ENCODE measurements at regions not wholly inside any gene's neighbourhood (a gene's known extent, or its start where the extent isn't known, plus 50 kb on each side); places are given as distances from the start of the nearest gene placed in this dataset.
"Not testable (repeated sequence)": the region's sequence is repeated elsewhere in the genome, so short reads cannot be mapped to it uniquely, and the experiment has no call there.

- H3K4me3 ChIP-seq (ENCODE audit: low read length): no peak overlapping the region
- no peak for DNase-seq (ENCODE audit: low read depth, low spot score)
Observed at GRCh38 chr4:151584101-151584500, 175.1 kb downstream of the FHIP1A start.

- not testable (repeated sequence) for H3K4me3 ChIP-seq (ENCODE audit: low read length); DNase-seq (ENCODE audit: low read depth, low spot score)
Observed at GRCh38 chr4:151595629-151596028, 165.2 kb downstream of the GATB start.

- not testable (repeated sequence) for H3K4me3 ChIP-seq (ENCODE audit: low read length); DNase-seq (ENCODE audit: low read depth, low spot score)
Observed at GRCh38 chr4:151597691-151598090, 163.1 kb downstream of the GATB start.

GRCh38 chr4:151599863-151600262 is 160.9 kb downstream of the GATB start:
- no peak for DNase-seq (ENCODE audit: low read depth, low spot score)
- H3K4me3 ChIP-seq (ENCODE audit: low read length): no peak overlapping the region

- DNase-seq (ENCODE audit: low read depth, low spot score): no peak
- no peak overlapping the region for H3K4me3 ChIP-seq (ENCODE audit: low read length)
Observed at GRCh38 chr4:151600432-151600831, 160.4 kb downstream of the GATB start.

GRCh38 chr4:151603377-151603776 is 157.4 kb downstream of the GATB start:
- H3K4me3 ChIP-seq (ENCODE audit: low read length): no peak overlapping the region
- DNase-seq (ENCODE audit: low read depth, low spot score): no peak

- H3K4me3 ChIP-seq (ENCODE audit: low read length): no peak overlapping the region
- peak; percentile 32 for DNase-seq (ENCODE audit: low read depth, low spot score)
Observed at GRCh38 chr4:151604238-151604637, 156.6 kb downstream of the GATB start.

GRCh38 chr4:151605215-151605614 is 155.6 kb downstream of the GATB start:
- H3K4me3 ChIP-seq (ENCODE audit: low read length): no peak overlapping the region
- DNase-seq (ENCODE audit: low read depth, low spot score): peak; percentile 31

GRCh38 chr4:151606061-151606460 is 154.7 kb downstream of the GATB start:
- no peak for DNase-seq (ENCODE audit: low read depth, low spot score)
- H3K4me3 ChIP-seq (ENCODE audit: low read length): no peak overlapping the region

GRCh38 chr4:151610229-151610628 is 150.6 kb downstream of the GATB start:
- no peak overlapping the region for H3K4me3 ChIP-seq (ENCODE audit: low read length)
- no peak for DNase-seq (ENCODE audit: low read depth, low spot score)

GRCh38 chr4:151611960-151612359 is 148.8 kb downstream of the GATB start:
- H3K4me3 ChIP-seq (ENCODE audit: low read length): no peak overlapping the region
- DNase-seq (ENCODE audit: low read depth, low spot score): no peak

- no peak overlapping the region for H3K4me3 ChIP-seq (ENCODE audit: low read length)
- no peak for DNase-seq (ENCODE audit: low read depth, low spot score)
Observed at GRCh38 chr4:151613290-151613689, 147.5 kb downstream of the GATB start.

GRCh38 chr4:151614561-151614960 is 146.2 kb downstream of the GATB start:
- no peak for DNase-seq (ENCODE audit: low read depth, low spot score)
- no peak overlapping the region for H3K4me3 ChIP-seq (ENCODE audit: low read length)

GRCh38 chr4:151618858-151619257 is 141.9 kb downstream of the GATB start:
- DNase-seq (ENCODE audit: low read depth, low spot score): no peak
- no peak overlapping the region for H3K4me3 ChIP-seq (ENCODE audit: low read length)

GRCh38 chr4:151620066-151620465 is 140.7 kb downstream of the GATB start:
- no peak for DNase-seq (ENCODE audit: low read depth, low spot score)
- H3K4me3 ChIP-seq (ENCODE audit: low read length): no peak overlapping the region
